H9 (cell line): ENCODE measurements at regions not wholly inside any gene's neighbourhood (a gene's known extent, or its start where the extent isn't known, plus 50 kb on each side); places are given as distances from the start of the nearest gene placed in this dataset.

Source experiments
- DNase-seq: peaks from one replicate; pipeline ENCODE4 v3.0.0-alpha.2; 2017
- H2AFZ ChIP-seq: one replicate; pipeline ENCODE4 v1.6.1; 2013; ENCODE audit warnings: mild to moderate bottlenecking, low read length, control low read depth, moderate library complexity
- H2AK5ac ChIP-seq: 2 replicates; pipeline ENCODE4 v1.6.1; 2013; ENCODE audit warnings: low read length, control low read depth, mixed read lengths; ENCODE audit not compliant: insufficient read length
- H2BK120ac ChIP-seq: one replicate; pipeline ENCODE4 v1.6.1; 2013; ENCODE audit warnings: low read depth, mild to moderate bottlenecking, low read length, control low read depth, inconsistent platforms; ENCODE audit not compliant: poor library complexity, severe bottlenecking
- H2BK12ac ChIP-seq: 2 replicates; pipeline ENCODE4 v1.6.1; 2013; ENCODE audit warnings: low read length, control low read depth, mixed read lengths, low read depth; ENCODE audit not compliant: insufficient read length
- H2BK15ac ChIP-seq: 2 replicates; pipeline ENCODE4 v1.6.1; 2013; ENCODE audit warnings: low read depth, low read length, control low read depth
- H2BK20ac ChIP-seq: one replicate; pipeline ENCODE4 v1.6.1; 2013; ENCODE audit warnings: low read depth, mild to moderate bottlenecking, low read length, control low read depth, inconsistent platforms; ENCODE audit not compliant: poor library complexity, severe bottlenecking
- H2BK5ac ChIP-seq: 2 replicates; pipeline ENCODE4 v1.6.1; 2013; ENCODE audit warnings: low read length, control low read depth, mixed read lengths; ENCODE audit not compliant: insufficient read length
- H3K14ac ChIP-seq: 2 replicates; pipeline ENCODE4 v1.6.1; 2013; ENCODE audit warnings: low read length, control low read depth; ENCODE audit not compliant: insufficient read depth
- H3K18ac ChIP-seq: 2 replicates; pipeline ENCODE4 v1.6.1; 2013; ENCODE audit warnings: low read depth, mild to moderate bottlenecking, mixed read lengths, low read length, control low read depth; ENCODE audit not compliant: insufficient read length
- H3K23ac ChIP-seq: 2 replicates; pipeline ENCODE4 v1.6.1; 2013; ENCODE audit warnings: low read length, control low read depth, mixed read lengths, low read depth; ENCODE audit not compliant: insufficient read length
- H3K23me2 ChIP-seq: 2 replicates; pipeline ENCODE4 v1.6.1; 2013; ENCODE audit warnings: low read depth, mild to moderate bottlenecking, mixed read lengths, low read length, control low read depth; ENCODE audit not compliant: insufficient read length, poor library complexity, severe bottlenecking
- H3K27ac ChIP-seq: 2 replicates; pipeline ENCODE4 v1.5.1; 2013; ENCODE audit warnings: low read length, control low read depth, mixed read lengths, low read depth; ENCODE audit not compliant: insufficient read length
- H3K27me3 ChIP-seq: 2 replicates; pipeline ENCODE4 v1.6.1; 2013; ENCODE audit warnings: low read length, control low read depth, inconsistent platforms; ENCODE audit not compliant: insufficient read depth
- H3K4ac ChIP-seq: 2 replicates; pipeline ENCODE4 v1.6.1; 2013; ENCODE audit warnings: low read depth, mild to moderate bottlenecking, control low read depth, inconsistent platforms, low read length, moderate library complexity
- H3K4me1 ChIP-seq: 2 replicates; pipeline ENCODE4 v1.6.1; 2013; ENCODE audit warnings: low read length, control low read depth, inconsistent platforms; ENCODE audit not compliant: insufficient read depth
- H3K4me2 ChIP-seq: 2 replicates; pipeline ENCODE4 v1.6.1; 2013; ENCODE audit warnings: low read length, control low read depth, mixed read lengths; ENCODE audit not compliant: insufficient read length, insufficient read depth
- H3K56ac ChIP-seq: 2 replicates; pipeline ENCODE4 v1.6.1; 2013; ENCODE audit warnings: low read depth, mild to moderate bottlenecking, mixed read lengths, low read length, control low read depth; ENCODE audit not compliant: insufficient read length
- H3K79me1 ChIP-seq: 2 replicates; pipeline ENCODE4 v1.6.1; 2013; ENCODE audit warnings: low read depth, mild to moderate bottlenecking, moderate library complexity, low read length, control low read depth, inconsistent platforms; ENCODE audit not compliant: insufficient read depth, poor library complexity, severe bottlenecking
- H3K79me2 ChIP-seq: 2 replicates; pipeline ENCODE4 v1.6.1; 2013; ENCODE audit warnings: low read length, control low read depth, inconsistent platforms; ENCODE audit not compliant: insufficient read depth
- H3K9ac ChIP-seq: 2 replicates; pipeline ENCODE4 v1.6.1; 2013; ENCODE audit warnings: low read length, control low read depth, mixed read lengths; ENCODE audit not compliant: insufficient read length; ENCODE audit errors: extremely low read depth
- H3K9me3 ChIP-seq: one replicate; pipeline ENCODE4 v1.6.1; 2013; ENCODE audit warnings: low read depth, low read length, inconsistent platforms; ENCODE audit not compliant: control insufficient read depth
- H3T11ph ChIP-seq: one replicate; pipeline ENCODE4 v1.6.1; 2013; ENCODE audit warnings: mild to moderate bottlenecking, low read length, control low read depth, inconsistent platforms
- H4K20me1 ChIP-seq: one replicate; pipeline ENCODE4 v1.6.1; 2013; ENCODE audit not compliant: control insufficient read depth, insufficient read length, insufficient read depth
- H4K5ac ChIP-seq: 2 replicates; pipeline ENCODE4 v1.6.1; 2013; ENCODE audit warnings: low read depth, mild to moderate bottlenecking, mixed read lengths, low read length, control low read depth; ENCODE audit not compliant: insufficient read length
- H4K8ac ChIP-seq: replicated peaks from 2 replicates; pipeline ENCODE4 v1.6.1; 2013; ENCODE audit warnings: low read length, control low read depth, mixed read lengths, low read depth; ENCODE audit not compliant: insufficient read length
- H4K91ac ChIP-seq: 2 replicates; pipeline ENCODE4 v1.6.1; 2013; ENCODE audit warnings: low read depth, mild to moderate bottlenecking, moderate library complexity, mixed read lengths, low read length, control low read depth; ENCODE audit not compliant: insufficient read length
- H3K27ac Mint-ChIP-seq, 3 experiments: 2 replicates in 2 of 3; 3 replicates in 1 of 3; pipeline ENCODE4 v1.8.0; 2020 to 2021; ENCODE audit warnings: mixed read lengths in 3 of 3, mild to moderate bottlenecking in 1 of 3, moderate library complexity in 1 of 3
- H3K27me3 Mint-ChIP-seq: 2 replicates; pipeline ENCODE4 v1.8.0; 2021; ENCODE audit warnings: low read depth, mild to moderate bottlenecking, moderate library complexity, mixed read lengths
- H3K36me3 Mint-ChIP-seq, 3 experiments: 2 replicates in 2 of 3; 3 replicates in 1 of 3; pipeline ENCODE4 v1.8.0; 2020 to 2021; ENCODE audit warnings: low read depth in 3 of 3, mixed read lengths in 3 of 3; ENCODE audit not compliant: insufficient read depth in 1 of 3
- H3K4me1 Mint-ChIP-seq, 2 experiments: 2 replicates each; pipeline ENCODE4 v1.8.0; 2020; ENCODE audit warnings: mixed read lengths in 2 of 2
- H3K4me3 Mint-ChIP-seq, 2 experiments: 2 replicates in 1 of 2; 3 replicates in 1 of 2; pipeline ENCODE4 v1.8.0; 2020 to 2021; ENCODE audit warnings: mild to moderate bottlenecking in 2 of 2, mixed read lengths in 2 of 2, moderate library complexity in 1 of 2
- H3K9me3 Mint-ChIP-seq, 2 experiments: 2 replicates in 1 of 2; 3 replicates in 1 of 2; pipeline ENCODE4 v1.8.0; 2020; ENCODE audit warnings: mild to moderate bottlenecking in 2 of 2, mixed read lengths in 2 of 2, moderate library complexity in 1 of 2
- CTCF ChIP-seq: fragments of 200-600 bp; sonication (generic); conservative IDR thresholded peaks from 3 replicates; pipeline ENCODE4 v1.8.0; 2021; ENCODE audit warnings: antibody characterized with exemption, mild to moderate bottlenecking
- WGBS: extraction: QIAGEN DNeasy Blood & Tissue Kit; methylation state at CpG from one replicate; pipeline ENCODE4 v1.1.7; 2013; ENCODE audit warnings: missing lambda C conversion rate, low lambda C conversion rate, mixed read lengths; ENCODE audit not compliant: insufficient read length; ENCODE audit errors: extremely low coverage; 5-methylcytosine and 5-hydroxymethylcytosine counted together

GRCh38 chr17:69962436-69962995, 112.5 kb upstream of the KCNJ16 start:
- Histone ChIP-seq H3K79me2 (no peaks in the 10 kb centered on the region), H4K8ac (no peak overlapping the region), H3K9ac (no peak overlapping the region), H3K27me3 (no peaks in the 10 kb centered on the region), H3K79me1 (no peaks in the 10 kb centered on the region), H4K20me1 (no peaks in the 10 kb centered on the region), H2BK12ac (no peak overlapping the region), H4K91ac (no peak overlapping the region), H2AK5ac (no peak overlapping the region), H2BK20ac (no peak overlapping the region), H3K4me1 (no peaks in the 10 kb centered on the region), H3K4me2 (no peak overlapping the region), H2BK15ac (no peak overlapping the region), H2BK120ac (no peak overlapping the region), H3K4ac (no peak overlapping the region), H3T11ph (no peak overlapping the region), H3K18ac (no peak overlapping the region), H2AFZ (no peak overlapping the region), H2BK5ac (no peak overlapping the region), H3K56ac (no peak overlapping the region), H3K14ac (no peak overlapping the region), H3K23ac (no peak overlapping the region), H4K5ac (no peak overlapping the region), H3K23me2 (no peaks in the 10 kb centered on the region), H3K27ac (no peak overlapping the region), H3K9me3 (no peaks in the 10 kb centered on the region)
- no peak for TF ChIP-seq CTCF
- no peak overlapping the region; a peak in 1 of 7 replicates for H3K27ac Mint-ChIP-seq
- no peaks in the 10 kb centered on the region for H3K36me3 Mint-ChIP-seq
- peaks cover 17 to 18% of the 10 kb centered on the region in 2 experiments for H3K4me1 Mint-ChIP-seq
- DNase-seq, result no peak
- H3K4me3 Mint-ChIP-seq, result no peak overlapping the region; a peak in 1 of 5 replicates
- no peaks in the 10 kb centered on the region for H3K9me3 Mint-ChIP-seq
- no CpG with 5 or more reads among the region's 2 CpGs for WGBS
- H3K27me3 Mint-ChIP-seq, result peaks cover 2% of the 10 kb centered on the region; the same call in 1 of the 2 replicates
